ENCODE measurements at regions not wholly inside any gene's neighbourhood (a gene's known extent, or its start where the extent isn't known, plus 50 kb on each side); places are given as distances from the start of the nearest gene placed in this dataset.

GRCh38 chr18:27404855-27405254 is 219.7 kb upstream of the CHST9 start:
- DNase-seq (ENCODE audit: low read depth, low spot score) (no peak), FAIRE-seq (no peak), ATAC-seq (no peak)
- H3K27ac ChIP-seq (ENCODE audit: control insufficient read depth, insufficient read depth) = no peak overlapping the region
- WGBS (ENCODE audit: insufficient coverage, insufficient replicate concordance, low lambda C conversion rate, missing lambda C conversion rate) = 10% methylated on average over 2 of the region's 2 CpGs
- H3K4me2 ChIP-seq (ENCODE audit: control insufficient read depth, insufficient read depth) = no peak overlapping the region
- no peaks in the 10 kb centered on the region for H3K79me2 ChIP-seq (ENCODE audit: control insufficient read depth, insufficient read depth, low read length)
- ChIA-PET RAD21 (ENCODE audit: unreplicated experiment) (no interaction called here), SMC1A (ENCODE audit: uncharacterized antibody, unreplicated experiment) (interaction anchor here (0.6 kb wide), 1 partner anchor 32 kb away, joined by 3 read pairs; no protein-coding TSS in a partner anchor), POLR2A (no interaction called here), CTCF (no interaction called here)
- no peak overlapping the region for H3K4me3 ChIP-seq
- H4K20me1 ChIP-seq (ENCODE audit: control insufficient read depth, insufficient read depth) = no peaks in the 10 kb centered on the region
- no TSS peak for BruUV-seq (replicated peaks)
- TF ChIP-seq NFYA (IDR thresholded peaks at IDR 0.05; ENCODE audit: borderline replicate concordance, low read depth, low read length) (no peak), RB1 (IDR thresholded peaks at IDR 0.05; ENCODE audit: borderline replicate concordance) (no peak), CUX1 (IDR thresholded peaks at IDR 0.05; ENCODE audit: insufficient replicate concordance, low read depth, low read length) (no peak), HDAC6 (IDR thresholded peaks at IDR 0.05; ENCODE audit: unreplicated experiment) (no peak), SKIL (IDR thresholded peaks at IDR 0.05; ENCODE audit: low read depth, poor library complexity, severe bottlenecking) (no peak), CHD1 (IDR thresholded peaks at IDR 0.05; ENCODE audit: low read depth, low read length) (no peak), RFX5 (IDR thresholded peaks at IDR 0.05; ENCODE audit: low read depth, low read length) (no peak), SMC3 (IDR thresholded peaks at IDR 0.05; ENCODE audit: borderline replicate concordance, low read length) (no peak), MAX (IDR thresholded peaks at IDR 0.05; ENCODE audit: low read depth, low read length) (no peak), POLR2A (IDR thresholded peaks at IDR 0.05; ENCODE audit: low read depth, low read length) (no peak), HCFC1 (IDR thresholded peaks at IDR 0.05; ENCODE audit: low read length) (no peak), MLLT1 (IDR thresholded peaks at IDR 0.05) (no peak), NR2C1 (IDR thresholded peaks at IDR 0.05) (no peak), NFYB (IDR thresholded peaks at IDR 0.05; ENCODE audit: insufficient read depth, low read depth, low read length) (no peak)
- H3K9me3 ChIP-seq (replicated peaks; ENCODE audit: control insufficient read depth, insufficient read depth, low read length) = no peaks in the 10 kb centered on the region
- no peaks in the 10 kb centered on the region for H3K4me1 ChIP-seq (ENCODE audit: control insufficient read depth, insufficient read depth, low read length)
- no peak overlapping the region for H3K9ac ChIP-seq (ENCODE audit: control insufficient read depth, insufficient read depth, low read length)
- intact Hi-C loops (cut with micrococcal nuclease; ENCODE audit: unreplicated experiment) = no loop called here
- no peak overlapping the region for H2AFZ ChIP-seq (ENCODE audit: control insufficient read depth, low read depth, low read length)
- in situ Hi-C loops (cut with MboI) = no loop called here
- no peaks in the 10 kb centered on the region for H3K36me3 ChIP-seq (ENCODE audit: control insufficient read depth in 2 of 2, insufficient read depth in 2 of 2, low read length in 1 of 2)
- H3K27me3 ChIP-seq (replicated peaks in 1 of 2; ENCODE audit: control insufficient read depth in 2 of 2, insufficient read depth in 2 of 2, low read length in 1 of 2) = no peaks in the 10 kb centered on the region

Data from GM12878 (cell line).